M059J (cell line): ENCODE measurements at regions not wholly inside any gene's neighbourhood (a gene's known extent, or its start where the extent isn't known, plus 50 kb on each side); places are given as distances from the start of the nearest gene placed in this dataset.

Source experiments
- DNase-seq: peaks from one replicate; pipeline ENCODE4 v3.0.0-alpha.2; 2012; ENCODE audit warnings: low read depth

DNA sequence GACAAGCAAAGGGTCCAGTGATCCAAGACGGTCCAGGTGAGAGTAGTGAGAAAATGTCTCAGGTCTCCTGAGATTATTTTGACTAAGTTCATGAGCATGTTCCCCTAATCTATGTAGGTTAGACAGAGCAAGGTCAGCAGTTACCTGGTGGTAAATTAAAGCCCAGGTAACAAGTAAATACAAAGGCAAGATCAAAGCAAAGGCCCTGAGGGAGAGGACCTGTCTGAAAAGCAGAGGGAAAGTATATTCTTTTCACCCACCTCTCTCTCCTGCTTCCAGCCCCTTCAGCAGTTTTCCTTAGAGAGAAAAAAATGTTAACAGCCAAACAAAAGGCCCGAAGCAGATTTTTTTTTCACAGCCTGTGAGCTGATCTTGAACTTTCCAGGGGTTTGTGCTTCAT is 302.7 kb downstream of the MAP2K6 start:
- DNase-seq: no peak

DNA sequence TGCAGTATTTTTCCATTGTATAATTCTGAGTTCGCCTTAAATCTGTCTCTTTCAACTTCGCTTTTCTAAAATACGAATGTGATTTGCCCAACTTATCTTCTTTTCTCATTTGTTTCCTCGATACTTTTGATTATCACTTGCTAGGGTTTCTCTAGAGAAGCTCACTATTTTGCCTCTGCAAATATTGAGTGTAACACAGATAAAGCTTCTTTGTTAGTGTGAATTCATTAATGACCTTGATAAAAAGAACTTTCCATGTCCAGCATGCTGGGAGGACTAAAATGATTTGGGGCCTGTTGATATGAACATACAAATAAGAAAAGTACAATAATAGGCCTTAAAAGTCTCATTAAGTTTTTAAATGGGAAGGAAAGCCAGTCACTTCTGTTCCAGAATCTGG is 303.3 kb downstream of the MAP2K6 start:
- DNase-seq: no peak

DNA sequence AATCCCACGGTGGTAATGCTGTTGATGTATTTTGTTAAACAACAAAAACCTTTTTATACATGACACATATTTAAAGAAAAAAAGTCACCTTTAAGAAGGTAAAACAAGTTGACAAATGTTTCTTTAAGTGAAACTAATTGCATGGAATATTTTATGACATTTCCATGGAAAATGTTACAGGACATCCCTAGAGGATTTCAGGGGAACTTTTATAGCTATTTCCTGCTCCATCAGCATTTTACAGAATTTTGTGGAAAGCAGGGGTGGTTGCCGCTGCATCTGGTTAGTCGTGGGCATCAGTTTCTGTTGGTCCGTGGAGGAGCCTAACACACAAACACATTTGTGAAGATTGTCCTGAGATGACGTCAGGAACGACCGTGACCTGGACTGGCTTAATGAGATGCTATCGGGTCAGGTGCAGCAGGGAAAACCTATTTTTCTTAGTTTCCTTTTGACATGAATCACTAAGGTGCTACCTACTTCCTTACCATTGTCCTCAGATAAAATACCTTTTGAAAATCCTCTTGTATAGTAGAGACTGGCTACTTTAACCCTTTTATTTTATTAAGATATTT is 305.1 kb downstream of the MAP2K6 start:
- DNase-seq: no peak

DNA sequence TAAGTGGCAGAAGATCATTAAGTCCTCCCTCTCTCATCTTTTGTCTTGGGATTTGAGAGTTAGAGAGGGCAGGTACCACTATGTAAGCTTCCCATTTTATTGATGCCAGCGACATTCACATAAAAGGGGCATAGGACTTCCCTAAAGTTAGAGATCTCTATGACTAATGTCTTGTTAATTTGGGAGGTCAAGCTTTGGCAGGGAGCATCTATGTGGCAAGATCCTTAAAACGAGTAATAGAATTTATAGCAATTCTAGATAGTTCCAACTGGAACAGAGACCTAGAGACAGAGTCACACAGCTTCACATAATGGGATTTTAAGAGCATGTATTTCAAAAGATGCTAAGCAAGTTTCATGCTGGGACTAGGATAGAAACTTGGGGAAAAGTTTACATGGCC is 308.0 kb downstream of the MAP2K6 start:
- no peak for DNase-seq

- DNase-seq: no peak
Observed at GRCh38 chr17:69723316-69723715, 308.8 kb downstream of the MAP2K6 start.

DNA sequence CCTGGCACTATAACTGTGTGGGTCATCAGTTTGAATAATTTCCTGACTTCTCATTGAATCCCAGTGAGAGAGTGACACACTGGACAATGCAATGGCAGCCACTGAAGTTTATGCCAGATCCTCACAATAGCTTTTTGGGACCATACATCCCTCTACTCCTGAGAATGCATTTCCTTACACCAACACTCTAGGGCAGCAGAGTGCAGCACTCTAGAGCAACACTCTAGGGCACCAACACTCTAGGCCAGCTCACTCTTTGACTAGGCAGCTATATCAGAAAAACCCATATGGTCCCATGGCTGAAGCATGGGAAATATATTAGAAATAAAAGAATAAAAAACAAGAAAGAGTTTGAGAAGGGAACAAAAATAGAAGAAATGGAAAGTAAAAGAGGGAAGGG is 309.2 kb downstream of the MAP2K6 start:
- peak; percentile 31 for DNase-seq

DNA sequence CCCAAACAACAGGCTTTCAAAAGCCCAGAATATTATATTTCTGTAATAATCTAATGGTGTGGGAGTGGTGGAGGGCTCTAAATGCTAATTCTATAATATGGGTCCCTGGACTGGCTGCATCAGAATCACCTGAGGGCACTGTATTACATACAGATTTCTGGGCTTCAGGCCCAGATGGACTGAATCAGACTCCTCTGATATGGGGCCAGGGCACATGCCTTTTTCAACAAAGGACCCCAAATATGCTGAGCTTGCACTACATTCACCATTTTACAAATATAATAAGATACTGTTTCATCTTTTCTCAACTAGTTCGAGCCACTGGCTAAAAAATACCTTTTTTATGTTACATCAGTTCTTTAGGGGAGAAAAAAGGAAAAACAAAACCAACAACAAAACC is 309.7 kb downstream of the MAP2K6 start:
- no peak for DNase-seq

DNA sequence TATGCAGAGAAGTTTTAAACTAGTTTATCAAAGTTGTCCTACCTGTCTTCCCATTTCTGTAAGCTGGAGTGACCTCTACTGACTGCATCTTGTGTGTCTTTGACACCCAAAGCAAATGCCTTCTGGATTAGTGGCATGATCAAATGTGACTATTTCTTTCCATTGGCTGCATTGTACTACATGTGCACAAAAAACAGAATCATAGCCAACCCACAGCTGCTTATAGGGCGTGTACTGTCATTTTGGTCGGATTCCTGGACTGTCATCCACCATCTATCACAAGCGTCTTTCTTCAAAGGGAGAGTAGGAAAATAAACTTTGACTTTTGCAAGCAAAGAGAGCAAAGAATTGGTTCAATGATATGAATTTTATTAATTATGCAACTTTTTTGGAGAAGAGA is 310.6 kb downstream of the MAP2K6 start:
- DNase-seq: no peak

- no peak for DNase-seq
Observed at GRCh38 chr17:69728816-69729215, 314.3 kb downstream of the MAP2K6 start.

DNA sequence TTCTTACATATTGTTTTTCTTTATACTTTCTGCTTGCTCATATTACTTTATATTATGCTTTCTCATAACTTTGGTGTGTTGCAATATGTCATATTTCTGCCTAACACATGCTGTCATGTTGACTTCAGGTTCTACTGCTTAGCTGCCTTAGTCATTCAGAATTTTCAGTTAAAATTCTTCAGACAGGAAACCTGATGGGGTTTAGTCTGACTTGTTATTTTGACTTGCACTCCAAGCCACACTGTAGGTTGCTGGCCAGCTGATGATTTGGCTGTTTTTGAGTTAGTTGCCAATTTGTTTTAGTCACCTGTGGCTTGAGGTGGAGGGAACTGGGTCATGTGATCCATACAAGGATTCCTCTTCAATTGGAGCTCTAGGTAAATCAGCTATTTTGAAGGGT is 315.4 kb downstream of the MAP2K6 start:
- peak; percentile 62 for DNase-seq

DNA sequence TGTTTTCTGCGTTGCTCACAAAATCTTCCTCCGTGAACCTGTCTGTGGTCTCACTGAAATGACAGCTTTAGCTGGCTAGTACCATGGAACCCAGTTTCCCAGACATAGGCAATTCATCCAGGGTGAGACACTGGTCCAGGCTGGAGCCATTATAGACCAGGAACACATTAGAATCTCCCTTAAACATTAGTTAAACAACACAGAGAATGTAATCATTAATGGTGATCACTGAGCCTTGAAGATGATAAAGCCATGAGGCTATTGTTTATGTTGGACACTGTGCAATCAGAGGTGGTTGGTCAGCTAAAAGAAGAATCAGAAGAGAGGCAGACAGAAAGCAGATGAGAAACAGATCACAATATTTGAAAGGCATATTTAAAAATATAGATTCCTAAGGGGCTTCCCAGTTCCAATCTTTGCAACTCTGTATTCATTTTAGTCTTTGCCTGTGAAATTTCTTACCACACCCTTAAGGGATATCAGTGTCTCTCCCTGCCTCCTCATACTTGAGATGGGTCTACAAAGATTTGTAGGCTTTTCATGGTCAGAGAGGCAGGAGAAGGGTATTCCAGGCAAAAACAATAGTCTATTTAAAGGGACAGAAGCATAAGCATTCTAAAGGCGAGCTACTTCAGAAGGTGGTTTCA is 317.9 kb downstream of the MAP2K6 start:
- DNase-seq: no peak

DNA sequence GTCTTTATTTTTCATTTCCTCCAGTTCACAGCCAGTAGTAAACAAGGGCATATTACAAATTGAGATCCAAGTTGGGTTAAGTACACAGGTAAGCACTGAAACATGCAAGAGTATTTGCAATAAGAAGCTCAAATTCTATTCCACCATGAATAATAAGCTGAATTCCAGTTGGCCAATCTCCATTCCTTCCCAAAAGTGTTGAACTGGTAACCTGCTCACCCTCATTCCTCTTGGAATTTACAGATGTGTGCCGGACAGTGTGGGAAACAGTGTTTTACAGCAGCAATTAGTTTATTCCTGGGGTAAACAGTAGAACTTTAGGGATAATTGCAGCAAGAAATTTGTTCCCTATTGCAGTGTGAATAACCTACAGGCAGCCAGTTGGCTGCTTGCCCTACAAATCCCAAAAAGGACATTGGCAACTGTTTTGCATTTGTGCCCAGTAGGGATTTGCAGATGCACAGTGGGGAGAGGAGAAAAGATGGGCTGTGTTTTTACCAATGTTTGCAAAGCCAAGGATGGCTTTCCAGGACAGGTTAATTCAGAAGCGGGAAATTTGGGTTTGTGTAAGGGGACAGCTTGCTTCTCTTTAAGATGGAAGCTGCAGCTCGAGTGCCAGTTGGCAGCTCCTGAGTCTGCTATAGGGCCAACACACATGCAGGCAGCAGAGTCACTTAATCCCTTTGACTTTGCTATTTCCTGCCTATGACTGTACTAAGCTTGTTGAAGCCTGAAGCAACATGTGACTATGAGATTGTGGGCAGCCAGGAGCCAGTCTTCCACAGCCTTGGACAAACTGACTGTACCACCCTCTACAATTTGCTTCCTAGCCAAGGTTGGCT is 318.9 kb downstream of the MAP2K6 start:
- peak; percentile 90 for DNase-seq

DNA sequence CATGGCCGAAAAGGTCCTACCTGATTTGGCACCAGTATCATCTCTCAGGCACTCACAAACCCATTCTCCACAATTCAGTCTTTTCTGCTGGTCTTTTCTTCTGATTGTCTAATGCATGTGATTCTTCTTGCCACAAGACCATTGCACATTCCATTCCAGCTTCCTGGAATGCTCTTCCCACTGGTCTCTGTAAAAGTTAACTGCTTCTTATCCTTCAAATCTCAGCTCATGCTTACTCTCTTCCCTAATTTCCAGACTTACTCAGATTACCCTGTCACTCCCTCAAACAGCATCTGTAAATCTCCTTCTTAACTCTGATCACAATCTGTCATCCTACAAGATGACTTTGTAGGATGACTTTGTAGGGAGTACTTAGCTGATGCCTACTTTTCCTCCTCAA is 320.2 kb downstream of the MAP2K6 start:
- no peak for DNase-seq

- DNase-seq: no peak
Observed at GRCh38 chr17:69735285-69735684, 320.8 kb downstream of the MAP2K6 start.

- no peak for DNase-seq
Observed at GRCh38 chr17:69743091-69743490, 328.6 kb downstream of the MAP2K6 start.

DNA sequence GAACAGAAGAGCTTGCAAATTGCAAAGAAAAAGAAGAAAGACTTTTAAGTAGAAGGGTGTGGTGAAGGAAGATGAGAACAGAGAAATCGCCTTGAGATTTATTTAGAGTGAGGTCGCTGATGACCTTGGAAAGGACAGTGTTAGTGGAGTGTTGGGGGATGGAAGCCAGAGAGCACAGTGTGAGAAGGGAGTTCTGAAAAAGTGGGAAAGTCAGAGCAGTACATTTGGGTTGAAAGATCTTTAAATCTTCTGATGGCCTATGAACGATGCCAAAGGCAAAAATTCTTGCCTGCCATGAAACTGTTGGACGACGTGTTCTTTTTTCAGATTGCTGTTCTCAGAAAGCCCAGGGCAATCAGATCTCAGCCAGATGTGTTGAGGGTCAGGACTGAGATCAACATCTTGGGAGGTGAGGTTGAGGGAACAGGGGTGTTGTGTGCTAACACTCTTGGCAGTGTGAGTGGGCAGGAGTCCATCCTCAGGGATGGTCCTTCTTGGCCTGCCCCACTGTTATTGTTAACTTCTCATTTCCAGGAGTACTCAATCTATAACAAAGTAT is 330.1 kb downstream of the MAP2K6 start:
- DNase-seq: no peak

GRCh38 chr17:69749911-69750310 is 325.1 kb upstream of the KCNJ16 start:
- DNase-seq: no peak

DNA sequence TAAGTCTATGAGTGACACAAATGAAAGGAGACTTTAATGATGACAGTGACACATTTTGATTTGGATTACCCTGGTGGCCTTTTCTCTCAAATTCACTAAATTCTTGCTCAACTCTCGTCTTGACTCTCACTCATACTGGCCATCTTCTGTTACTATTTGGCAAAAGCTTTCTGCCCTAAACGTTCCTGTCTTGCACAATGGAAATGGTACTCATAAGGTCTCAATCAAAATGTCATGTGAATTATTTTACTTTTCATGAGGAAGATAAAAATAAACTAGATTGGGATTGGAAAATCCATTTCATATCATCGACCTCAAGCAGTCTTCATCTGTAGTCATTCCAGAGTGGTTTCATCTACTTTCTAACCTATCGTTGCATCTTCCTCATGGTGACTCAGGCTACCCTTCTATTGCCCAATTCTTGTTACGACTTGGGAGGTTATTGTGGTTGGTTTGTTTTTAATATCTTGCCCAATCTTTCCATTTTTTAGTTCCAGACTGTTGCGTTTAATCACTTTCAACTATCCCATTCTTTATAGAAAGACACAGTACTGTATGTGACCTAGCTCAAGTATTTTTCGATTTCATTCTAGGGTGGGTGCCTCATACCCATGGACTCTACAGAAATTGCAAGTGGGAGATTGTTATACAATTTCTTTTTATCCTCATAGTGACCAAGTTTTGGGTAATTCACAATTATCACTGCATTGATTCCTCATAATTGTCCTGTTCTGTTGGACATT is 317.2 kb upstream of the KCNJ16 start:
- DNase-seq: peak; percentile 86

GRCh38 chr17:69760562-69760961 is 314.5 kb upstream of the KCNJ16 start:
- DNase-seq: peak; percentile 43

DNA sequence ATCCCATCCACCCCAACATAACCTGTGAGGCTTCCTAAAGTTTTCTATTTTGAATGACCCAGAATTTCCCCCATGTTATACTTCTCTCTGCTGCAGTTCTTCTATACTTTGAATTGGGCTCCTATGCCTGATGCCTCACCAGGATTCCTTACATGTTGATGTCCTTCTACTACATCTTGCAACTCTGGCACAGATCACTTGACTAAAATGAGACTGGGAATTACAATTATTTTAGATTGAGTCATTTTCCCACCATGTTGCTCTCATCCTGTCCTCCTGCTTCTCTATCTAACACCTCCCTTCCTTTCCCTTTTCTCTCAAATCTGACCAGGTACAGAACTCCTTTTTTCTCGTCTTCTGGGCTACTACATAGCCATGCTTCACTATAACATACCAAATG is 314.0 kb upstream of the KCNJ16 start:
- peak; percentile 27 for DNase-seq

GRCh38 chr17:69761767-69762321 is 313.2 kb upstream of the KCNJ16 start:
- DNase-seq: peak; percentile 96

DNA sequence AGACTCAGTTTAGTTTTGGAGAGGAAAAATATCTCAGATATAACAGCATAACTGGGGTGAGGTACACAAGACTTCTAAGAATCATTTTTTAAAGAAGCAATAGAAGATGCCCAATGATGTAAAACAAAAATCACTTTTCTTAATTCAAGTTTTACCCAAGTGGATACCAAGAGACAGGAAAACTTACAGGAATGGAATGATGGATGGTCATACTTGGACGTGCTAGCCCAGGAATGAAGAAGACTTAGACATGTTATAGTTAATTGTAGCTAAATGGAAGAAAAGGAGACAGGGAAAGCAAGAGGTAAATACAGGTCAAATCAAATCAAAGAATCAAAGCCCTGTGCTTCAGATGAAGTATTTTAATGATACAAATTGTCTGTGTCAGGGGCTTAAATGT is 312.7 kb upstream of the KCNJ16 start:
- DNase-seq: no peak
